Fibroblast of lung (primary cell): ENCODE measurements at regions not wholly inside any gene's neighbourhood (a gene's known extent, or its start where the extent isn't known, plus 50 kb on each side); places are given as distances from the start of the nearest gene placed in this dataset.

ENCODE experiments used
- CTCF ChIP-seq, 2 donors: IDR thresholded peaks in 1 of 2; conservative IDR thresholded peaks in 1 of 2; 1 replicate in 1 of 2; 2 replicates in 1 of 2; pipeline ENCODE4 v1.5.1; 2011 to 2012; ENCODE audit warnings: low read length in 2 of 2, control low read depth in 1 of 2, inconsistent platforms in 1 of 2, low read depth in 1 of 2, mild to moderate bottlenecking in 1 of 2
- EZH2 ChIP-seq: IDR thresholded peaks from 2 replicates; pipeline ENCODE4 v1.5.1; 2012; ENCODE audit warnings: low read length, control low read depth, mild to moderate bottlenecking; ENCODE audit errors: missing control alignments

- no peak for TF ChIP-seq CTCF (conservative IDR thresholded peaks at IDR 0.05 in 1 of 2, IDR thresholded peaks at IDR 0.05 in 1 of 2; ENCODE audit: low read depth in 1 of 2, low read length in 2 of 2)
- TF ChIP-seq EZH2, result no peak
Observed at GRCh38 chr2:192555740-192556139, 361.0 kb upstream of the TMEFF2 start.
